ENCODE measurements at regions not wholly inside any gene's neighbourhood (a gene's known extent, or its start where the extent isn't known, plus 50 kb on each side); places are given as distances from the start of the nearest gene placed in this dataset.

- DNase-seq (ENCODE audit: low spot score): no peak
These were observed 543.7 kb upstream of the ADAMTS9 start for GRCh38 chr3:65231544-65231943.

GRCh38 chr3:65230261-65231139 lies 542.7 kb upstream of the ADAMTS9 start:
- no peak for DNase-seq (ENCODE audit: low spot score)

- DNase-seq (ENCODE audit: low spot score): no peak
These were observed 538.5 kb upstream of the ADAMTS9 start for GRCh38 chr3:65226287-65226686.

- DNase-seq (ENCODE audit: low spot score): no peak
These were observed 522.4 kb upstream of the ADAMTS9 start for GRCh38 chr3:65210026-65210814.

- no peak for DNase-seq (ENCODE audit: low spot score)
These were observed 514.6 kb upstream of the ADAMTS9 start for GRCh38 chr3:65202395-65202794.

GRCh38 chr3:65201926-65202325 lies 514.1 kb upstream of the ADAMTS9 start:
- DNase-seq (ENCODE audit: low spot score): no peak

GRCh38 chr3:65200310-65200970 lies 512.6 kb upstream of the ADAMTS9 start:
- no peak for DNase-seq (ENCODE audit: low spot score)

GRCh38 chr3:65196663-65197062 lies 508.9 kb upstream of the ADAMTS9 start:
- no peak for DNase-seq (ENCODE audit: low spot score)

GRCh38 chr3:65195211-65196006 lies 507.6 kb upstream of the ADAMTS9 start:
- no peak for DNase-seq (ENCODE audit: low spot score)

GRCh38 chr3:65194744-65195143 lies 506.9 kb upstream of the ADAMTS9 start:
- no peak for DNase-seq (ENCODE audit: low spot score)

GRCh38 chr3:65194047-65194714 lies 506.4 kb upstream of the ADAMTS9 start:
- no peak for DNase-seq (ENCODE audit: low spot score)

- no peak for DNase-seq (ENCODE audit: low spot score)
These were observed 505.7 kb upstream of the ADAMTS9 start for GRCh38 chr3:65193531-65193930.

- DNase-seq (ENCODE audit: low spot score): no peak
These were observed 502.3 kb upstream of the ADAMTS9 start for GRCh38 chr3:65190111-65190510.

GRCh38 chr3:65186268-65186667 lies 498.5 kb upstream of the ADAMTS9 start:
- DNase-seq (ENCODE audit: low spot score): no peak

GRCh38 chr3:65182682-65183081 lies 494.9 kb upstream of the ADAMTS9 start:
- DNase-seq (ENCODE audit: low spot score): no peak

GRCh38 chr3:65182085-65182484 lies 494.3 kb upstream of the ADAMTS9 start:
- DNase-seq (ENCODE audit: low spot score): no peak

GRCh38 chr3:65181391-65181871 lies 493.6 kb upstream of the ADAMTS9 start:
- no peak for DNase-seq (ENCODE audit: low spot score)

- no peak for DNase-seq (ENCODE audit: low spot score)
These were observed 490.9 kb upstream of the ADAMTS9 start for GRCh38 chr3:65178703-65179102.

- DNase-seq (ENCODE audit: low spot score): no peak
These were observed 490.2 kb upstream of the ADAMTS9 start for GRCh38 chr3:65177960-65178376.

GRCh38 chr3:65174713-65175112 lies 486.9 kb upstream of the ADAMTS9 start:
- DNase-seq (ENCODE audit: low spot score): no peak

- DNase-seq (ENCODE audit: low spot score): no peak
These were observed 486.0 kb upstream of the ADAMTS9 start for GRCh38 chr3:65173841-65174240.

Measured in ecto neural progenitor cell (in vitro differentiated cells).